HEK293 (cell line): ENCODE measurements at regions not wholly inside any gene's neighbourhood (a gene's known extent, or its start where the extent isn't known, plus 50 kb on each side); places are given as distances from the start of the nearest gene placed in this dataset.
A peak's percentile ranks its signal among the peaks of the same experiment; 100 is the strongest.

ENCODE experiments used
- CTCF ChIA-PET: fragments of 350-600 bp; formaldehyde crosslinking; extraction: SDS; loops from one replicate; lab custom pipeline; 2021; ENCODE audit warnings: antibody characterized with exemption; lab: Yijun Ruan, JAX
- POLR2A ChIA-PET: fragments of 300-600 bp; formaldehyde crosslinking; extraction: SDS; loops from one replicate; lab custom pipeline; 2020; ENCODE audit warnings: antibody characterized with exemption, inconsistent platforms; lab: Yijun Ruan, JAX
- H3K27ac ChIP-seq: fragments of 200-500 bp; sonication (Bioruptor generic); 2 replicates; pipeline ENCODE4 v1.5.1; 2014; ENCODE audit warnings: low read depth, low read length, control low read depth, inconsistent platforms; ENCODE audit errors: extremely low read depth
- H3K36me3 ChIP-seq, 2 experiments: fragments of 200-500 bp in 1 of 2; sonication (Bioruptor generic) in 1 of 2; 1 replicate in 1 of 2; 2 replicates in 1 of 2; pipeline ENCODE4 v1.5.1; 2014 to 2017; ENCODE audit warnings: inconsistent platforms in 2 of 2, low read length in 2 of 2; ENCODE audit not compliant: control insufficient read depth in 2 of 2, insufficient read depth in 1 of 2
- H3K4me1 ChIP-seq: fragments of 200-500 bp; sonication (Bioruptor generic); 2 replicates; pipeline ENCODE4 v1.5.1; 2014; ENCODE audit warnings: mild to moderate bottlenecking, low read length, inconsistent platforms; ENCODE audit not compliant: control insufficient read depth, insufficient read depth
- H3K4me3 ChIP-seq: 2 replicates; pipeline ENCODE4 v1.5.1; 2011; ENCODE audit warnings: low read depth, mild to moderate bottlenecking, control low read depth, low read length, moderate library complexity
- H3K9me3 ChIP-seq: fragments of 200-500 bp; sonication (Bioruptor generic); 2 replicates; pipeline ENCODE4 v1.5.1; 2014; ENCODE audit warnings: low read depth, low read length, inconsistent platforms; ENCODE audit not compliant: control insufficient read depth, insufficient read depth
- BCL11A ChIP-seq: fragments of 450-650 bp; formaldehyde crosslinking; IDR thresholded peaks from 2 replicates; pipeline ENCODE4 v1.5.1; 2016; ENCODE audit warnings: low read depth, missing biosample characterization, missing genetic modification characterization
- BCL11B ChIP-seq: fragments of 450-650 bp; formaldehyde crosslinking; IDR thresholded peaks from 2 replicates; pipeline ENCODE4 v1.5.1; 2016; ENCODE audit warnings: low read depth, missing biosample characterization, missing genetic modification characterization
- FEZF1 ChIP-seq: fragments of 450-650 bp; formaldehyde crosslinking; IDR thresholded peaks from 2 replicates; pipeline ENCODE4 v1.5.1; 2016; ENCODE audit warnings: missing biosample characterization, missing genetic modification characterization
- GLIS1 ChIP-seq: fragments of 450-650 bp; formaldehyde crosslinking; IDR thresholded peaks from 2 replicates; pipeline ENCODE4 v1.5.1; 2016; ENCODE audit warnings: missing biosample characterization, missing genetic modification characterization
- KLF1 ChIP-seq: fragments of 450-650 bp; formaldehyde crosslinking; IDR thresholded peaks from 2 replicates; pipeline ENCODE4 v1.5.1; 2016; ENCODE audit warnings: missing biosample characterization, missing genetic modification characterization
- KLF17 ChIP-seq: fragments of 450-650 bp; formaldehyde crosslinking; IDR thresholded peaks from 2 replicates; pipeline ENCODE4 v1.5.1; 2016; ENCODE audit warnings: missing biosample characterization, missing genetic modification characterization
- KLF8 ChIP-seq: fragments of 450-650 bp; formaldehyde crosslinking; IDR thresholded peaks from 2 replicates; pipeline ENCODE4 v1.5.1; 2016; ENCODE audit warnings: missing biosample characterization, missing genetic modification characterization
- MZF1 ChIP-seq: fragments of 450-650 bp; formaldehyde crosslinking; IDR thresholded peaks from 2 replicates; pipeline ENCODE4 v1.5.1; 2017; ENCODE audit warnings: missing biosample characterization, missing genetic modification characterization, borderline replicate concordance
- OSR2 ChIP-seq: fragments of 450-650 bp; formaldehyde crosslinking; IDR thresholded peaks from 2 replicates; pipeline ENCODE4 v1.5.1; 2016; ENCODE audit warnings: missing biosample characterization, missing genetic modification characterization
- PRDM4 ChIP-seq: fragments of 450-650 bp; formaldehyde crosslinking; IDR thresholded peaks from 2 replicates; pipeline ENCODE4 v1.5.1; 2017; ENCODE audit warnings: missing biosample characterization, missing genetic modification characterization
- TRIM28 ChIP-seq: IDR thresholded peaks from 2 replicates; pipeline ENCODE4 v1.6.1; 2011; ENCODE audit warnings: low read length, control low read depth, borderline replicate concordance
- WT1 ChIP-seq: fragments of 450-650 bp; formaldehyde crosslinking; IDR thresholded peaks from 2 replicates; pipeline ENCODE4 v1.5.1; 2016; ENCODE audit warnings: missing biosample characterization, missing genetic modification characterization
- ZBTB1 ChIP-seq: fragments of 450-650 bp; formaldehyde crosslinking; IDR thresholded peaks from 2 replicates; pipeline ENCODE4 v1.5.1; 2016; ENCODE audit warnings: missing biosample characterization, missing genetic modification characterization
- ZBTB44 ChIP-seq: fragments of 450-650 bp; IDR thresholded peaks from 2 replicates; pipeline ENCODE4 v1.5.1; 2018; ENCODE audit warnings: missing biosample characterization, mild to moderate bottlenecking, missing genetic modification characterization
- ZFP69B ChIP-seq: fragments of 450-650 bp; formaldehyde crosslinking; IDR thresholded peaks from 2 replicates; pipeline ENCODE4 v1.5.1; 2016; ENCODE audit warnings: missing biosample characterization, missing genetic modification characterization
- ZIC2 ChIP-seq: fragments of 450-650 bp; formaldehyde crosslinking; IDR thresholded peaks from 2 replicates; pipeline ENCODE4 v1.5.1; 2016; ENCODE audit warnings: missing biosample characterization, missing genetic modification characterization
- ZNF19 ChIP-seq: fragments of 450-650 bp; formaldehyde crosslinking; IDR thresholded peaks from 2 replicates; pipeline ENCODE4; 2016; ENCODE audit warnings: missing biosample characterization, missing genetic modification characterization, low read depth
- ZNF639 ChIP-seq: fragments of 450-650 bp; formaldehyde crosslinking; IDR thresholded peaks from 2 replicates; pipeline ENCODE4 v1.5.1; 2016; ENCODE audit warnings: missing biosample characterization, missing genetic modification characterization
- ZNF660 ChIP-seq: fragments of 450-650 bp; IDR thresholded peaks from 2 replicates; pipeline ENCODE4 v1.5.1; 2018; ENCODE audit warnings: missing biosample characterization, mild to moderate bottlenecking, missing genetic modification characterization
- ZNF670 ChIP-seq: fragments of 450-650 bp; formaldehyde crosslinking; IDR thresholded peaks from 2 replicates; pipeline ENCODE4 v1.5.1; 2016; ENCODE audit warnings: missing biosample characterization, missing genetic modification characterization, low read depth

- TF ChIP-seq BCL11B (0 out of 2 replicates have a peak, but pooled peaks have one; percentile 18), ZFP69B (tag by site-specific recombination) (no peak), PRDM4 (tag by site-specific recombination) (peak; percentile 78), KLF8 (tag by site-specific recombination) (peak; percentile 17; the same call in 1 of the 2 replicates), MZF1 (tag by site-specific recombination) (peak; percentile 56; the same call in 1 of the 2 replicates), TRIM28 (peak; percentile 34; the same call in 1 of the 2 replicates), ZNF639 (tag by site-specific recombination) (no peak), ZBTB1 (no peak), ZBTB44 (tag by site-specific recombination) (peak; percentile 96), BCL11A (tag by site-specific recombination) (0 out of 2 replicates have a peak, but pooled peaks have one; percentile 15), WT1 (tag by site-specific recombination) (peak; percentile 74), FEZF1 (peak; percentile 38; the same call in 1 of the 2 replicates)
- CTCF ChIA-PET, result no interaction called here
- no peak overlapping the region for H3K4me3 ChIP-seq
- peaks cover 23% of the 10 kb centered on the region for H3K4me1 ChIP-seq
- H3K36me3 ChIP-seq, result no peaks in the 10 kb centered on the region
- peak overlapping the region; percentile 64 for H3K27ac ChIP-seq
- POLR2A ChIA-PET, result interaction anchor here (0.9 kb wide), 1 partner anchor 12 kb away, joined by 3 read pairs; no protein-coding TSS in a partner anchor
- no peaks in the 10 kb centered on the region for H3K9me3 ChIP-seq
Measured at GRCh38 chr1:118649369-118650106, 338.6 kb downstream of the TBX15 start.

GRCh38 chr1:118636004-118636403 is 352.1 kb downstream of the TBX15 start:
- TF ChIP-seq GLIS1, result peak; percentile 64
- TF ChIP-seq KLF17 (tag by site-specific recombination), result 0 out of 2 replicates have a peak, but pooled peaks have one; percentile 26
- no peak for TF ChIP-seq ZNF19 (tag by site-specific recombination)
- peak; percentile 58 for TF ChIP-seq OSR2 (tag by site-specific recombination)
- peak; percentile 88 for TF ChIP-seq WT1 (tag by site-specific recombination)
- TF ChIP-seq FEZF1, result peak; percentile 61
- TF ChIP-seq KLF1 (tag by site-specific recombination), result peak; percentile 51; the same call in 1 of the 2 replicates
- TF ChIP-seq ZNF660 (tag by site-specific recombination), result no peak
- TF ChIP-seq ZIC2 (tag by site-specific recombination), result peak; percentile 60; the same call in 1 of the 2 replicates
- TF ChIP-seq ZNF670 (tag by site-specific recombination), result no peak
- 0 out of 2 replicates have a peak, but pooled peaks have one; percentile 54 for TF ChIP-seq ZBTB44 (tag by site-specific recombination)
- Histone ChIP-seq H3K9me3 (no peaks in the 10 kb centered on the region), H3K4me1 (no peaks in the 10 kb centered on the region; the same call in 1 of the 2 replicates), H3K27ac (no peak overlapping the region), H3K36me3 (no peaks in the 10 kb centered on the region), H3K4me3 (no peak overlapping the region)
- ChIA-PET POLR2A (no interaction called here), CTCF (no interaction called here)
